Neural progenitor cell (in vitro differentiated cells): ENCODE measurements at regions not wholly inside any gene's neighbourhood (a gene's known extent, or its start where the extent isn't known, plus 50 kb on each side); places are given as distances from the start of the nearest gene placed in this dataset.
A peak's percentile ranks its signal among the peaks of the same experiment; 100 is the strongest.

Experiments used
- DNase-seq: peaks from one replicate; pipeline ENCODE4 v3.0.0-alpha.2; 2016; ENCODE audit warnings: low spot score
- H2AFZ ChIP-seq: fragments of 200-600 bp; sonication (generic); replicated peaks from 2 replicates; pipeline ENCODE4 v1.6.1; 2016; ENCODE audit warnings: antibody characterized with exemption
- H3F3A ChIP-seq: fragments of 200-600 bp; sonication (generic); 2 replicates; pipeline ENCODE4 v1.6.1; 2016; ENCODE audit warnings: antibody characterized with exemption, low read depth
- H3K27ac ChIP-seq: fragments of 200-600 bp; sonication (generic); 2 replicates; pipeline ENCODE4 v1.5.1; 2016; ENCODE audit warnings: mild to moderate bottlenecking
- H3K27me3 ChIP-seq: fragments of 200-600 bp; sonication (generic); 2 replicates; pipeline ENCODE4 v1.6.1; 2016; ENCODE audit warnings: mild to moderate bottlenecking, moderate library complexity
- H3K36me3 ChIP-seq: fragments of 200-600 bp; sonication (generic); 2 replicates; pipeline ENCODE4 v1.5.1; 2016
- H3K4me1 ChIP-seq: fragments of 200-600 bp; sonication (generic); 2 replicates; pipeline ENCODE4 v1.6.1; 2016; ENCODE audit warnings: mixed run types
- H3K4me2 ChIP-seq: fragments of 200-600 bp; sonication (generic); 2 replicates; pipeline ENCODE4 v1.6.1; 2016
- H3K4me3 ChIP-seq: fragments of 200-600 bp; sonication (generic); 2 replicates; pipeline ENCODE4 v1.5.1; 2016
- H3K79me2 ChIP-seq: fragments of 200-600 bp; sonication (generic); 2 replicates; pipeline ENCODE4 v1.6.1; 2016; ENCODE audit warnings: low read depth
- H3K9ac ChIP-seq: fragments of 200-600 bp; sonication (generic); 2 replicates; pipeline ENCODE4 v1.6.1; 2016
- H3K9me3 ChIP-seq: fragments of 200-600 bp; sonication (generic); 2 replicates; pipeline ENCODE4 v1.5.1; 2016; ENCODE audit warnings: low read depth
- H4K20me1 ChIP-seq: fragments of 200-600 bp; sonication (generic); 2 replicates; pipeline ENCODE4 v1.6.1; 2016; ENCODE audit warnings: low read depth
- H3K27ac Mint-ChIP-seq: 3 replicates; pipeline ENCODE4 v1.8.0; 2021; ENCODE audit warnings: mixed read lengths
- H3K27me3 Mint-ChIP-seq: 2 replicates; pipeline ENCODE4 v1.8.0; 2022; ENCODE audit warnings: low read depth, mild to moderate bottlenecking, inconsistent platforms, moderate library complexity, mixed read lengths; ENCODE audit not compliant: insufficient read depth
- H3K36me3 Mint-ChIP-seq: 3 replicates; pipeline ENCODE4 v1.8.0; 2021; ENCODE audit warnings: mixed read lengths
- H3K4me1 Mint-ChIP-seq: 3 replicates; pipeline ENCODE4 v1.8.0; 2021; ENCODE audit warnings: mixed read lengths
- H3K4me3 Mint-ChIP-seq: 3 replicates; pipeline ENCODE4 v1.8.0; 2021; ENCODE audit warnings: mild to moderate bottlenecking, moderate library complexity, mixed read lengths
- H3K9me3 Mint-ChIP-seq: 3 replicates; pipeline ENCODE4 v1.8.0; 2020; ENCODE audit warnings: mixed read lengths
- CTCF ChIP-seq: fragments of 200-600 bp; sonication (generic); IDR thresholded peaks from 2 replicates; pipeline ENCODE4 v1.5.1; 2017; ENCODE audit warnings: antibody characterized with exemption, mild to moderate bottlenecking
- EZH2 ChIP-seq: fragments of 200-600 bp; sonication (generic); IDR thresholded peaks from 2 replicates; pipeline ENCODE4 v1.6.1; 2017; ENCODE audit warnings: antibody characterized with exemption, mild to moderate bottlenecking, moderate library complexity
- EZH2phosphoT487 ChIP-seq: fragments of 200-600 bp; sonication (generic); IDR thresholded peaks from 2 replicates; pipeline ENCODE4 v1.6.1; 2017; ENCODE audit warnings: antibody characterized with exemption

DNA sequence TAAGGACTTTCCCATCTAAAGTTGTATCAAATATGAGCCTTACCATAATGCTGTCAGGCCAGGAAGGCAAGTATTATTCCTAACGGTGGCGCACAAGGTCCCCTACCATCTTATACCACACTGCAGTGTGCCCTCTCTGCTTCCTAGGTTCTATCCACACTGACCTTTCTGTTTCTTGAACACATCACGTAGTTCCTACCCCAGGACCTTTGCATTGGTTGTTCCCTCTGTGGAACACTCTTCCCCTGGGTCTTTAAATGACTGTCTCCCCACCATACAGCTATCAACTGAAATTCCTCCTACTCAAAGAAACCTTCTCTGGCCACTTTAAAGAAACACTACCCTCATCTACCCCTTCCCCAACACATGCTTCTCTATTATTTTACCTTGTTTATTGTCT is 104.5 kb upstream of the SPACA1 start:
- H3K27me3 Mint-ChIP-seq, result peaks cover 2% of the 10 kb centered on the region
- no peaks in the 10 kb centered on the region for H3K27me3 ChIP-seq
- TF ChIP-seq EZH2, result no peak
- TF ChIP-seq CTCF, result no peak
- TF ChIP-seq EZH2phosphoT487, result no peak
- H3K36me3 ChIP-seq, result no peaks in the 10 kb centered on the region
- H3K9me3 Mint-ChIP-seq, result no peaks in the 10 kb centered on the region
- no peak overlapping the region for H3K27ac ChIP-seq
- H4K20me1 ChIP-seq, result no peaks in the 10 kb centered on the region
- peaks cover 27% of the 10 kb centered on the region for H3K4me1 ChIP-seq
- H3K9ac ChIP-seq, result no peak overlapping the region
- H3K27ac Mint-ChIP-seq, result no peak overlapping the region
- no peak overlapping the region for H2AFZ ChIP-seq
- H3K79me2 ChIP-seq, result no peaks in the 10 kb centered on the region
- H3K4me2 ChIP-seq, result no peak overlapping the region
- H3K4me1 Mint-ChIP-seq, result peaks cover 40% of the 10 kb centered on the region
- no peak overlapping the region for H3K4me3 Mint-ChIP-seq
- no peaks in the 10 kb centered on the region for H3K36me3 Mint-ChIP-seq
- H3F3A ChIP-seq, result peaks cover 5% of the 10 kb centered on the region
- no peak overlapping the region for H3K4me3 ChIP-seq
- no peak for DNase-seq
- no peaks in the 10 kb centered on the region for H3K9me3 ChIP-seq

DNA sequence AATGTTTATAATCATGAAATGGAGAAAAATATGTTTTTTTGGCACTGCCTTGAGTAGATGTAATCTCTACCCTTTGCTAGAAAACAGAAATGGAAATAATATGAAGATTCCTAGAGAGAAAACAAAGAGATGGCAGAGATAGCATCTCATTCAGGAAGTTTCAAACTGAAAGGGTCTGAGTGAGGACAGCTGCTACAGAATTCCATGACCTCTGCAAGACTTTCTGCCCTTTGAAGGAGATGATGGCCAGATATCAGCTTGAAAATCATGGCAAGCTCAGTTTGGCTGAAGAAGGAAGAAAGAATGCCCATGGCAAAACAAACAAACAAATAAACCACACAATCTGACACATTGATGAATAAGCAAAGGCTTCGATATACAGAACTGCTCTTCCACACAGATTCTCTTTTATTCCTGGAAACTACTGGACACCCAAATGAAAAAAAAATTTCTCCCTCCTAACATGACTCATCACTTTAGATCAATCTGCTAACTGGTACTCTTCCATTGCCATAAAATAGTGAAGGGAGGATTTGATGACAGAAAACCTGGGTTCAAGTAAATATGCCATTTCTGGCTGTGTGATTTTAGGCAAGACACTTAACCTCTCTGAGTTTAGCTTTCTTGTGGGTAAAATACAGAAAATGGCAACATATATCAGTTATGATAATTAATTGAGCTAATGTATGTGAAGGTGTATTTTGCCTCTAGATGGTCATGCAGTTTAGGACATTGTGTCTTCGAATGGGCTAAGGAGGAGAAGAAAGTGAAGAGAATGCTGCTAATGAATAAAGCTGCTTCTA is 105.9 kb upstream of the SPACA1 start:
- peak overlapping the region; percentile 19 for H3K27ac Mint-ChIP-seq
- H3K27me3 Mint-ChIP-seq, result peaks cover 2% of the 10 kb centered on the region
- no peaks in the 10 kb centered on the region for H3K79me2 ChIP-seq
- no peaks in the 10 kb centered on the region for H4K20me1 ChIP-seq
- no peak overlapping the region for H3K4me2 ChIP-seq
- TF ChIP-seq EZH2phosphoT487 (no peak), CTCF (no peak), EZH2 (no peak)
- H3F3A ChIP-seq, result peaks cover 5% of the 10 kb centered on the region
- no peaks in the 10 kb centered on the region for H3K36me3 ChIP-seq
- H3K36me3 Mint-ChIP-seq, result no peaks in the 10 kb centered on the region
- H3K9me3 ChIP-seq, result no peaks in the 10 kb centered on the region
- peaks cover 27% of the 10 kb centered on the region for H3K4me1 ChIP-seq
- no peaks in the 10 kb centered on the region for H3K27me3 ChIP-seq
- H3K27ac ChIP-seq, result peak overlapping the region; percentile 9
- no peak for DNase-seq
- no peak overlapping the region for H2AFZ ChIP-seq
- no peak overlapping the region for H3K4me3 Mint-ChIP-seq
- H3K9me3 Mint-ChIP-seq, result no peaks in the 10 kb centered on the region
- H3K9ac ChIP-seq, result no peak overlapping the region
- H3K4me3 ChIP-seq, result no peak overlapping the region
- H3K4me1 Mint-ChIP-seq, result peaks cover 41% of the 10 kb centered on the region

GRCh38 chr6:87939776-87940175 is 107.9 kb upstream of the SPACA1 start:
- Histone ChIP-seq H4K20me1 (no peaks in the 10 kb centered on the region), H3K9ac (no peak overlapping the region), H3K4me1 (peaks cover 16% of the 10 kb centered on the region), H2AFZ (no peak overlapping the region), H3K27ac (no peak overlapping the region), H3K36me3 (no peaks in the 10 kb centered on the region), H3K27me3 (no peaks in the 10 kb centered on the region), H3K9me3 (no peaks in the 10 kb centered on the region), H3K79me2 (no peaks in the 10 kb centered on the region), H3F3A (peaks cover 5% of the 10 kb centered on the region), H3K4me2 (peak overlapping the region; percentile 11), H3K4me3 (no peak overlapping the region)
- Mint-ChIP-seq H3K27me3 (peaks cover 2% of the 10 kb centered on the region), H3K27ac (no peak overlapping the region), H3K4me3 (no peak overlapping the region), H3K9me3 (peaks cover 3% of the 10 kb centered on the region), H3K4me1 (peaks cover 27% of the 10 kb centered on the region), H3K36me3 (no peaks in the 10 kb centered on the region)
- TF ChIP-seq EZH2phosphoT487 (no peak), CTCF (no peak), EZH2 (no peak)
- peak; percentile 51 for DNase-seq
